Osteoblast (primary cell): ENCODE measurements at regions not wholly inside any gene's neighbourhood (a gene's known extent, or its start where the extent isn't known, plus 50 kb on each side); places are given as distances from the start of the nearest gene placed in this dataset.

ENCODE experiments used
- DNase-seq: peaks from one replicate; pipeline ENCODE4 v3.0.0; 2011; ENCODE audit warnings: low spot score, mixed read lengths; ENCODE audit not compliant: insufficient read length; ENCODE audit errors: missing footprints
- H2AFZ ChIP-seq: 2 replicates; pipeline ENCODE4 v1.6.0; 2011; ENCODE audit warnings: mild to moderate bottlenecking, low read length
- H3K27ac ChIP-seq: 2 replicates; pipeline ENCODE4 v1.5.1; 2011; ENCODE audit warnings: mild to moderate bottlenecking, low read depth, low read length, moderate library complexity
- H3K27me3 ChIP-seq: 2 replicates; pipeline ENCODE4 v1.6.0; 2012; ENCODE audit warnings: mild to moderate bottlenecking, control low read depth, inconsistent platforms, low read length, moderate library complexity; ENCODE audit not compliant: insufficient read depth
- H3K36me3 ChIP-seq: 2 replicates; pipeline ENCODE4 v1.5.1; 2011; ENCODE audit warnings: mild to moderate bottlenecking, low read length, control low read depth, moderate library complexity; ENCODE audit not compliant: insufficient read depth
- H3K4me1 ChIP-seq: 2 replicates; pipeline ENCODE4 v1.5.1; 2011; ENCODE audit warnings: mild to moderate bottlenecking, low read length, control low read depth, moderate library complexity; ENCODE audit not compliant: insufficient read depth
- H3K4me2 ChIP-seq: 2 replicates; pipeline ENCODE4 v1.6.0; 2011; ENCODE audit warnings: mild to moderate bottlenecking, low read length; ENCODE audit not compliant: insufficient read depth
- H3K4me3 ChIP-seq: fragments of 200-600 bp; sonication (generic); 3 replicates; pipeline ENCODE4 v1.5.1; 2012; ENCODE audit warnings: mild to moderate bottlenecking, low read length, inconsistent platforms; ENCODE audit not compliant: insufficient read depth
- H3K79me2 ChIP-seq: 2 replicates; pipeline ENCODE4 v1.6.0; 2012; ENCODE audit warnings: mild to moderate bottlenecking, low read length, control low read depth, inconsistent platforms; ENCODE audit not compliant: insufficient read depth
- H3K9me3 ChIP-seq: 2 replicates; pipeline ENCODE4 v1.5.1; 2011; ENCODE audit warnings: low read depth, low read length, control low read depth
- H4K20me1 ChIP-seq: 2 replicates; pipeline ENCODE4 v1.6.0; 2012; ENCODE audit warnings: mild to moderate bottlenecking, low read length, control low read depth; ENCODE audit not compliant: insufficient read depth
- TF ChIP-seq, protein P1 (sequence below): IDR thresholded peaks from 2 replicates; pipeline ENCODE4 v1.5.1; 2011; ENCODE audit warnings: mild to moderate bottlenecking, low read depth, low read length, moderate library complexity; ENCODE audit errors: extremely low read depth

- no peaks in the 10 kb centered on the region for H3K36me3 ChIP-seq
- no peaks in the 10 kb centered on the region for H4K20me1 ChIP-seq
- H3K4me1 ChIP-seq: no peaks in the 10 kb centered on the region
- no peak overlapping the region for H3K27ac ChIP-seq
- no peak for DNase-seq
- H3K79me2 ChIP-seq: no peaks in the 10 kb centered on the region
- TF ChIP-seq, protein P1, sequence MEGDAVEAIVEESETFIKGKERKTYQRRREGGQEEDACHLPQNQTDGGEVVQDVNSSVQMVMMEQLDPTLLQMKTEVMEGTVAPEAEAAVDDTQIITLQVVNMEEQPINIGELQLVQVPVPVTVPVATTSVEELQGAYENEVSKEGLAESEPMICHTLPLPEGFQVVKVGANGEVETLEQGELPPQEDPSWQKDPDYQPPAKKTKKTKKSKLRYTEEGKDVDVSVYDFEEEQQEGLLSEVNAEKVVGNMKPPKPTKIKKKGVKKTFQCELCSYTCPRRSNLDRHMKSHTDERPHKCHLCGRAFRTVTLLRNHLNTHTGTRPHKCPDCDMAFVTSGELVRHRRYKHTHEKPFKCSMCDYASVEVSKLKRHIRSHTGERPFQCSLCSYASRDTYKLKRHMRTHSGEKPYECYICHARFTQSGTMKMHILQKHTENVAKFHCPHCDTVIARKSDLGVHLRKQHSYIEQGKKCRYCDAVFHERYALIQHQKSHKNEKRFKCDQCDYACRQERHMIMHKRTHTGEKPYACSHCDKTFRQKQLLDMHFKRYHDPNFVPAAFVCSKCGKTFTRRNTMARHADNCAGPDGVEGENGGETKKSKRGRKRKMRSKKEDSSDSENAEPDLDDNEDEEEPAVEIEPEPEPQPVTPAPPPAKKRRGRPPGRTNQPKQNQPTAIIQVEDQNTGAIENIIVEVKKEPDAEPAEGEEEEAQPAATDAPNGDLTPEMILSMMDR: no peak
- no peak overlapping the region for H2AFZ ChIP-seq
- H3K4me3 ChIP-seq: no peak overlapping the region
- H3K4me2 ChIP-seq: no peak overlapping the region
- H3K27me3 ChIP-seq: no peaks in the 10 kb centered on the region
- H3K9me3 ChIP-seq: peaks cover 5% of the 10 kb centered on the region
These were observed 255.4 kb downstream of the SPANXN1 start for GRCh38 chrX:145502670-145503069.

DNA sequence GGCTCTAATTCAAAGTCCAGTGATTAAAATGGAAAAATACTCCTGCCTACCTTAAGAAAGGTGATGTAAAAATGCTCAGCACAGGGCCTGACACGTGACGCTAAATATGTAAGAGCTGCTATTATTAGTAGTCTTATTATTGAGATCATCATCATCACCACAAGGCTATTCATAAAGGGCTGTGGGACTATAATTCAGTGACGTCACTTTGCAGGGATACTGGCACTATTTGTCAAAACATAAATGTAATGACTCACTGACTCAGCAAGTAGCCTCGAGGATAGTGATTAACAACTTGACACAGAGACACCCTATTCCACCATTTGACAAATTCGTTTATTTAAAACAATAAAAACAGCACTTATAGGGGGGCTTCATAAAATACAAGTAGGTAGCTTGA lies 258.9 kb downstream of the SPANXN1 start:
- no peak for DNase-seq
- no peak overlapping the region for H2AFZ ChIP-seq
- H3K79me2 ChIP-seq: no peaks in the 10 kb centered on the region
- no peaks in the 10 kb centered on the region for H3K27me3 ChIP-seq
- no peak overlapping the region for H3K4me2 ChIP-seq
- no peaks in the 10 kb centered on the region for H4K20me1 ChIP-seq
- peaks cover 5% of the 10 kb centered on the region for H3K9me3 ChIP-seq
- no peak overlapping the region for H3K27ac ChIP-seq
- no peak overlapping the region for H3K4me3 ChIP-seq
- H3K36me3 ChIP-seq: no peaks in the 10 kb centered on the region
- no peaks in the 10 kb centered on the region for H3K4me1 ChIP-seq
- TF ChIP-seq, protein P1: no peak

DNA sequence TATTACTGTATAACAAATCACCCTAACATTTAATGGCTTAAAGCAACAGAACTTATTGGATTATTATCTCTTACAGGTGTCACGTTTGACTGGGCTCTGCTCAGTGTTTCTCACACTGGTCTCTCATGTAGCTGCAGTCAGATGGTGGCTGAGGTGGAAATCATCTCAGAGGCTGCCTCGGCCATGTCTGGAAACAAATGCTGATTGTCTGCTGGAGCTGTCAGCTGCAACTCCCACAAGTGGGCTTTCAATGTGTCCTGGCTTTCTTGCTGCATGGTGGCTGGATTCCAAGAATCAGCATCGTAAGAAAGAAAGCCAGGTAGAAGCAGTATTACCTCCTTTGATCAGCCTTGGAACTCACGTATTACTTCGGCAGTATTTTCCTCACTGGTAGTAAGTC lies 277.6 kb downstream of the SPANXN1 start:
- no peaks in the 10 kb centered on the region for H3K4me1 ChIP-seq
- H4K20me1 ChIP-seq: no peaks in the 10 kb centered on the region
- no peak overlapping the region for H3K27ac ChIP-seq
- H3K4me2 ChIP-seq: no peak overlapping the region
- no peak for DNase-seq
- H3K79me2 ChIP-seq: no peaks in the 10 kb centered on the region
- H3K9me3 ChIP-seq: peaks cover 4% of the 10 kb centered on the region
- H2AFZ ChIP-seq: no peak overlapping the region
- no peaks in the 10 kb centered on the region for H3K27me3 ChIP-seq
- no peak overlapping the region for H3K4me3 ChIP-seq
- TF ChIP-seq, protein P1: no peak
- H3K36me3 ChIP-seq: no peaks in the 10 kb centered on the region

DNA sequence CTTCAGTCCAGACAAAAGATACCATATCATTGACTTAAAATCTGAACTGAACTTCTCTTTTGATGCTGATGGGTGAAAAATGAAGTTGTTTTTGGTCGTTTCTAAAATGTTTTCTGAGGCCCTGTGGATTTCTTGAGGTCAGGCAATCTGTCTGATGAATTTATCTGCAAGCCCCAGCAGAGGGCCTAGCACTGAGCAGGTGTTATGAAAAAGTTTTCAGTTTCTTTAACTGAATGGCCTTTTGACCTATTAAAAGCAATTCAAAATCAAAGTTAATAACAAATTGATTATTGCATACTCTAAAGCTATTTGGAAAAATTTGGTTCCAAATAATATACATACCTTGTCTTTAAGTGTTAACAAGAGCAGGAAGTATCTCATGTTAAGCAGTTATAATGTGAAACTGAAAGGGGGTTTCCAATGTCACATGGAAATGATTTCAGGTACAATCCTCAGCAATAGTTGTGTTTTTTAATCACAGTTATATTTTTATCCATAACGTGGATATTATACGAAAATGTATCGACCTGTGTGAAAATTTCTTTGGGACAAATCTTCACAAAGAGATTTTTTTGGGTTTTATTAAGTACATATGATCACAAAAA lies 285.0 kb downstream of the SPANXN1 start:
- Histone ChIP-seq H3K4me2 (no peak overlapping the region), H3K36me3 (no peaks in the 10 kb centered on the region), H3K27ac (no peak overlapping the region), H2AFZ (no peak overlapping the region), H3K9me3 (no peaks in the 10 kb centered on the region), H3K79me2 (no peaks in the 10 kb centered on the region), H4K20me1 (no peaks in the 10 kb centered on the region), H3K4me3 (no peak overlapping the region), H3K4me1 (no peaks in the 10 kb centered on the region), H3K27me3 (no peaks in the 10 kb centered on the region)
- TF ChIP-seq, protein P1: no peak
- DNase-seq: no peak
